ENCODE measurements at regions not wholly inside any gene's neighbourhood (a gene's known extent, or its start where the extent isn't known, plus 50 kb on each side); places are given as distances from the start of the nearest gene placed in this dataset.
A peak's percentile ranks its signal among the peaks of the same experiment; 100 is the strongest.
"Not testable (repeated sequence)": the region's sequence is repeated elsewhere in the genome, so short reads cannot be mapped to it uniquely, and the experiment has no call there.

DNA sequence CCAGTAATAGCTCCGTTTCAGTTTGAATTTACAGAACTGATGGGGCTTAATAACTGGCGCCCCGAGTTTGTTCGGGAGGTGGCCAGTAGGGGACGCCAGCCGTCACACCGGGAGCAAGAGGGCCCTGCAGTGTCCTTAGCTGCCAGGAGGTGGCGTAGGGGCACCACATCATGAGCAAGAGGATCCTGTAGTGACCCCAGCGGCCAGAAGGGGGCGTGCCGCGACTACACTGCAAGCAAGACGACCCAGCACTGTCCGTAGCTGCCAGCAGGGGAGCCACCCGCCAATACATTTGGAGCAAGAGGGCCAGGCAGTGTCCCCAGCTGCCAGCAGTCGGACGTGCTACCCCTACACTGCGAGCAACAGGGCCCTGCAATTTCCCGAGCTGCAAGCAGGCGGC is 663.7 kb upstream of the B3GAT1 start:
- no peak for DNase-seq

DNA sequence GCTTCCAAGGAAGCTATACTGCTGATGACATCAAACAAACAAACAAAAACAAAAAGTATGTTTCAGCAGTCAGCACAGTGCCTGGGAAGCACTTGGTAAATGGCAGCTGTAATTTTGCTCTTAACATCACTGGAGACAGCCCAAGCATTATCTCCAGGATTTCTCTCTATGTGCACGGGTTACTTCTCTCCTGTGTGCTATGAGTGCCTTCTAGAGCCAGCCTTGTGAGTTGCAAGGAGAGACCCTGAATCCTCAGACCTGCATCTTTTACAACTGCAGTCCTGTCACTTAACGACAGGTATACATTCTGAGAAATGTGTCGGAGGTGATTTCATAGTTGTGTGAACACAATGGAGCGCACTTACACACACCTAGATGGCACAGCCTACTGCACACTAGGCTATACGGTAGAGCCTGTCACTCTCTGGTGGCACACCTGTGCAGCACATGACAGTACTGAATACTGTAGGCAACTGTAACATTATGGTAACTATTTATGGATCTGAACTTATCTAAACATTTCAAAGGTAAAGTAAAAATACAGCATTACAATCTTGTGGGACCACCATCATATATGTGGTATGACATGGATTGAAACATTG is 662.5 kb upstream of the B3GAT1 start:
- DNase-seq = no peak

DNA sequence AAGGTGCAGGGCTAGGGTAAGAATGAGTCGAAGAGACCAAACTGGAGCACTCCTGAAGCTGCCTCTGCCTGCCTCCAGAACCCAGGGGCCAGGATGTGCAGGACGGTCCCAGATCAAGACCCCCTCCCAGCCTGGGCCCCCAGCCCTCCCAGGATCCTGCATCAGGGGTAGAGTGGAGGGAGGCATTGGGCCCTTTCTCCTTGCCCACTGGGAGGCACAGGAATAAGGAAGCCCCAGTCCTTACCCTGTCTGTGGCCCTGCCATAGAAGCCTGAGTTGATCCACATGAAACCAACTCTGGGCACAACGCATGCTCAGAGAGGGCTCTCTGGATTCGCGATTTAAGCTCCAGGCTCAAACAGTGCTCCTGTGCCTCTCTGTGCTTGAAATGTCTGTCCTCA is 661.8 kb upstream of the B3GAT1 start:
- DNase-seq = no peak

- DNase-seq = no peak
Observed at GRCh38 chr11:135073381-135073780, 661.3 kb upstream of the B3GAT1 start.

DNA sequence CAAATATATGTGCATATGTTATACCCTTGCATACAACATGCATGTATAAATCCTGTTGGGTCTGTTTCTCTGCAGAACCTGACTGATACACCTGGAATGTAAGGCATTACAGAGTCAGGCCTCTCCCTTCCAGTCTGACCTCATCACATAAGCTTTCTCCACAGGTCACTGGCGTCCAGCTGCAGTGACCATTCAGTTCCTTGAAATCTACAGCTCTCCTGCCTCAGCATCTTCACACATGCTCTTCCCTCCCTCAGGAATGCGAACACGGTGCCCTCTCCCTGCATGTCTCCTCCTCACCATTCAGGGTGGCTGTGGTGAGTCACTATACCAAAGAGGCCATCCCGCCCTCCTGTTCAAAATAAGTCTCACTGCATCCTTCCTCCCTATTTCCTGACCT is 657.8 kb upstream of the B3GAT1 start:
- DNase-seq = no peak

DNA sequence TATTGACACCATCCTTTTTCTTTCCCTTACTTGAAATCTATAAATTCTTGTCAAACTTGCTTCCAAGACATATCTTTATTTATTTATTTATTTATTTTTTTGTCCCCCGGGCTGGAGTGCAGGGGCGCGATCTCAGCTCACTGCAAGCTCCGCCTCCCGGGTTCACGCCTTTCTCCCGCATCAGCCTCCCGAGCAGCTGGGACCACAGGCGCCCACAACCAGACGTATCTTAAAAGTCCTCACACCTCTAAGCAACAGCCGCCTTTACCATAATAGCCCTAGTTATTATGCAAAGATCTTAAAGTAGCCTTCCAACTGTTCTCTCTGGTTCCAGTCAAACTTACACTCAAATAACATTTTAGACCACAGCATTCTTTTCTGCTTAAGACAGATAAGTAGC is 657.0 kb upstream of the B3GAT1 start:
- DNase-seq = no peak

GRCh38 chr11:135062994-135063393 is 651.0 kb upstream of the B3GAT1 start:
- DNase-seq = no peak

DNA sequence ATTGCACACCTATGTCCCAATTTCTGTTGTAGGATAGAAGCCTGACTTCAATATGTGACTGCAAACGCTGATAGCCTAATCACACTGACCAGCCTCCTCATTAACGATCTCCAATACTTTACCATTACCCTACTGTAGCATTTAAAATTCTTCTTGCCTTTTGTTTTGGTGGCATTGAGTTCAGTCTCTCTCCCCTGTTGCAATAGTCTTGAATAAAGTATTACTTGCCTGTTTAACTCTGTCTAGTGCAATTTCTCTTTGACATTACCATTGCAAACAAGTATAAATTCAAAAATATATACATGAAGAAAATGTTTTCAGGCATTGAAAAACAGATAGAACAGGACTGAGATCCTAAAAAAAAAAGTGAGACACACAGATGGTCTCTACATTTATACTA is 649.1 kb upstream of the B3GAT1 start:
- DNase-seq = no peak

GRCh38 chr11:135046986-135047385 is 634.9 kb upstream of the B3GAT1 start:
- no peak for DNase-seq

DNA sequence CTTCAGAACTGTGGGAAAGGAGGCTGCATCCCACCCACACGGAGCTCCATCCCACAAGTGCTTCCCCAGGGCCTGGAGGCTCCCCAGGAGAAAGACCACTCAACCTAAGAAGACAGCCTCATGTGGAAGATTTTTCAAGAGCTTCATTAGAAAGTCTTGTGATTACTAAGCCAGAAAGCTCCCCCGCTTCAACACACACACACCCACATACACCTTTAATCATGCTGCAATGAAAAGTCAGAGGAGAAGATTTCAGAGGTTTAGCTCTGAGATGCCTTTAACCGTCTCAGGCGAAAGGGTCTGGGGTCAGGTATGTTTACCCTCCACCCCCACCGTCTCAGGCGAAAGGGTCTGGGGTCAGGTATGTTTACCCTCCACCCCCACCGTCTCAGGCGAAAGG is 634.5 kb upstream of the B3GAT1 start:
- no peak for DNase-seq

- no peak for DNase-seq
Observed at GRCh38 chr11:135043434-135043833, 631.4 kb upstream of the B3GAT1 start.

DNA sequence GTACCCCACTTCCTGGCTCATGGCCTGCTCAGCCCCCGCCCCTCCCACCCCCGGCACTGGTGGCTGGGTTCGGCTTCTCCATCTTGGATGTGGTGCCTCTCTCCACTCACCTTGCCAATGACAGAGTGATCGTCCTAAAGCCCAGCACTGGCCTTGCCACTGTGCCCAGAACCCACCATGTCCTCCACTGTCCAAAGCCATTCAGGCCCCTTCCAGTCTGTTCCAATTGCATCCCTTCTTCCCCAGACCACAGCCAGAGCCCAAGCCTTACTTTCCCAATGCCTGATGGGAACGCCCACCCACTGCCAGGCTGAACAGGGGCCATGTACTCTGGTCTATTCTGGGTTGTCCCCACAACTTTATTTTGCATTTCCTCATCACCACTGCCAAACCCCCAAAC is 625.8 kb upstream of the B3GAT1 start:
- no peak for DNase-seq

GRCh38 chr11:135036488-135037297 is 624.7 kb upstream of the B3GAT1 start:
- DNase-seq = no peak

- no peak for DNase-seq
Observed at GRCh38 chr11:135035282-135035681, 623.2 kb upstream of the B3GAT1 start.

DNA sequence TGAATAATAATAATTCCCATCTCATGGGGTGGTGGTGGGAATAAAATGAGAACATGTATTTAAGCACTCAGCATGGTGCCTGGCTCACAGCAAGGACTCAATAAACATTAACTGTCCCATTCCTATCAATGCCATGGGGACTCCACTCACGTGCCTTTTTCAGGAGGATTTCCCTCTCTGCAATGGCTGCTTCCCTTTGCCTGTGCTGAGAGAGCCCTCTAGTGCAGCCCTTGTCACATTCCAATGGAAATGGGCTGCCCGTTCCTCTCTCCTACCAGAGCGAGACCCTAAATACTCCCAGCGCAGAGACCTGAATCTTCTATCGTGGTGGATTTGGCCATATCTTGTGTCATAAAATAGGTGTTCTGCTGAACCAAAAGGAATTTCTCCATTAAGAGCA is 621.5 kb upstream of the B3GAT1 start:
- no peak for DNase-seq

DNA sequence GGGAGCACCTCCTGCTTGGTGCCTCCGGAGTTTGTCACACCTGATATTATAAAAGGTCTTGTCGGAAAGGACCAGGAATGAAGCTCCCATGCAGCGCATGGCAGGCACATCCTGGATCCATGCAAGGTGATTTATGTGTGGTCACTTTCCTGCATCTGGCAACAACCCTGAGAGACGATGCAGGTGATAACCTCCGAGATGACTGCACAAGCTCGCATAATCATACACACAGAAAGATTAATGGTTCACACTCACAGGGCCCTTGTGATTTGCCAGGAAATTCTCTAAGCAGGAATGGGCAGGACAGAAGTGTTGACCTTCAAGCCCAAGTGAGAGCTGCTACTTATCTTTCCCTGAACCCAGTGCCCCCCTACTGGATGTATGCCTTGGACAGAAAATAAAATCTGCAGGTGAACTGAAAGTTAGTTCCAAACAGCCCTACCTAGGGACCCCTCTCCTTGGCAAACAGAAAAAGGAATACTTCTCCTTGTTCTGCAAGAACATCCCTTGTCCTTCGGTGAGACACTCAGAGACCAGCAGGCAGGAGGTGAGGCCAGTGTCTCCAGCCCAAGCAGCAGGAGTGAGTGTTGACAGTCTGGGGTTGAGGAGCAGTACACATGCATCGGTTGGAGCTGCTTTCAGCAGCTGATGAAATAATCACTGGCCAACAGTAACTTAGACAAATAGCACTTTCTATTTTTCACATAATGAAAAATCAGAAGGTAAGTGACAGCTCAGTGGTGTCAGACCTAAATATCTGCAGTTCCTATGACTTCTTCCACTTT is 619.4 kb upstream of the B3GAT1 start:
- no peak for DNase-seq

- DNase-seq = peak; percentile 58
Observed at GRCh38 chr11:135027461-135027860, 615.4 kb upstream of the B3GAT1 start.

DNA sequence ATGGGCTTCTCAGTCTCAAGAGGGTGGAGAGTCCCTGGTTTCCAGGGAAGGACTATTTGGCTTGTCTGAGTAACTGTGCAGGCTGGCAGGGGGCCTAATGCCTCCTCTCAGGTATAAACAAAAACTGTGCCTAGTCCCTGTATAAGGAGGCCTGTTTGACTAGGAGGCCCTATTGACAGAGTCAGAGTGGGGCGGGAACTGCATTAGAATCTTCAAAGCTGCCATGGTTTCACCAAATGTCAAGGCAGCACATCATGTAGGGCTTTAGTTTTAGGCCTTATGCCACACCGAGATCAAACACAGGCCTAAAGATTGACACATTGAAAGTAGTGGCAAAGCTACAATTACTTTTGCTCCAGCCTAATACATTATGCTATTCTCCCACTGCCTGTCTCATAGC is 611.5 kb upstream of the B3GAT1 start:
- no peak for DNase-seq

GRCh38 chr11:135022454-135022853 is 610.4 kb upstream of the B3GAT1 start:
- DNase-seq = no peak

- no peak for DNase-seq
Observed at GRCh38 chr11:135019899-135020298, 607.9 kb upstream of the B3GAT1 start.

- no peak for DNase-seq
Observed at GRCh38 chr11:135019343-135019871, 607.4 kb upstream of the B3GAT1 start.

DNA sequence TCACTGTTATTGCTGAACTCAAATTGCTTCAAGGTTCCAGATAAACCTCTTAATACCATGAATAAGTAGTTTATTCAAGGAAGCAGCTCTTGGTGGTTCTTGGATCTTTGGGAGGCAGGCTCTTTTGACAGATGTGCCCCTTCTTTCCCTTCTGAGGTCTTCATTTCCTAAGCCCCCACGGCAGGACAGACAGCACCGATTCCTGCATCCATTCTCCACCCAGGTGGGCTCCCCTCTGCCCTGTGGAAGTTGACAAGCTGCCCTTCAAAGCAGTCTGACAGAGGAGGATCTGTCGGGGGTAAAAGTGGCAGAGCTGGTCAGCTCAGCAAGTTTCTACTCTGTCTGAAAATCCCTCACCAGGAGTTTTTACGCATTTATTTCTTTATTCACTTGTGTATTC is 605.3 kb upstream of the B3GAT1 start:
- no peak for DNase-seq

- DNase-seq = no peak
Observed at GRCh38 chr11:135015966-135016365, 603.9 kb upstream of the B3GAT1 start.

DNA sequence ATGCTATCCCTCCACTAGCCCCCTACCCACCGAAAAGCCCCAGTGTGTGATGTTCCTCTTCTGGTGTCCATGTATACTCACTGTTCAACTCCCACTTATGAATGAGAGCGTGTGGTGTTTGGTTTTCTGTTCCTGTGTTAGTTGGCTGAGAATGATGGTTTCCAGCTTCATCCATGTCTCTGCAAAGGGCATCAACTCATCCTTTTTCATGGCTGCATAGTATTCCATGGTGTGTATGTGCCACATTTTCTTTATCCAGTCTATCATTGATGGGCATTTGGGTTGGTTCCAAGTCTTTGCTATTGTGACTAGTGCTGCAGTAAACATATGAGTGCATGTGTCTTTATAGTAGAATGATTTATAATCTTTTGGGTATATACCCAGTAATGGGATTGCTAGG is 599.3 kb upstream of the B3GAT1 start:
- DNase-seq = not testable (repeated sequence)
